Right atrium auricular region (tissue), 2 donors: ENCODE measurements at regions not wholly inside any gene's neighbourhood (a gene's known extent, or its start where the extent isn't known, plus 50 kb on each side); places are given as distances from the start of the nearest gene placed in this dataset.

Source experiments
- DNase-seq: peaks from one replicate; pipeline ENCODE4 v3.0.0-alpha.2; 2019; ENCODE audit warnings: low spot score
- H3K27ac ChIP-seq, 2 donors: fragments of 200-600 bp; sonication (generic); 1 replicate in 1 of 2; 2 replicates in 1 of 2; pipeline ENCODE4 v1.5.1; 2016 to 2019
- H3K27me3 ChIP-seq, 2 donors: fragments of 200-600 bp; sonication (generic); one replicate each; pipeline versions ENCODE4 v1.5.1 to v1.6.0; 2017 to 2019
- H3K36me3 ChIP-seq: fragments of 200-600 bp; sonication (generic); one replicate; pipeline ENCODE4 v1.5.1; 2016
- H3K4me1 ChIP-seq, 2 donors: fragments of 200-600 bp; sonication (generic); one replicate each; pipeline versions ENCODE4 v1.5.1 to v1.6.0; 2017 to 2019
- H3K4me3 ChIP-seq, 2 donors: fragments of 200-600 bp; sonication (generic); 1 replicate in 1 of 2; 2 replicates in 1 of 2; pipeline ENCODE4 v1.5.1; 2017 to 2019; ENCODE audit warnings: mild to moderate bottlenecking in 1 of 2, moderate library complexity in 1 of 2
- H3K9me3 ChIP-seq, 2 donors: fragments of 200-600 bp; sonication (generic); one replicate each; pipeline ENCODE4 v1.5.1; 2019
- TF ChIP-seq, protein P1 (sequence below), 2 donors: fragments of 200-600 bp; sonication (generic); IDR thresholded peaks; one replicate each; pipeline ENCODE4 v1.5.1; 2019; ENCODE audit warnings: antibody characterized with exemption in 2 of 2

GRCh38 chr9:99531313-99531712 lies 290.4 kb upstream of the NR4A3 start:
- Histone ChIP-seq H3K27me3 (no peaks in the 10 kb centered on the region), H3K4me3 (no peak overlapping the region), H3K9me3 (no peaks in the 10 kb centered on the region), H3K27ac (no peak overlapping the region), H3K4me1 (no peaks in the 10 kb centered on the region), H3K36me3 (no peaks in the 10 kb centered on the region)
- no peak for DNase-seq
- TF ChIP-seq, protein P1, sequence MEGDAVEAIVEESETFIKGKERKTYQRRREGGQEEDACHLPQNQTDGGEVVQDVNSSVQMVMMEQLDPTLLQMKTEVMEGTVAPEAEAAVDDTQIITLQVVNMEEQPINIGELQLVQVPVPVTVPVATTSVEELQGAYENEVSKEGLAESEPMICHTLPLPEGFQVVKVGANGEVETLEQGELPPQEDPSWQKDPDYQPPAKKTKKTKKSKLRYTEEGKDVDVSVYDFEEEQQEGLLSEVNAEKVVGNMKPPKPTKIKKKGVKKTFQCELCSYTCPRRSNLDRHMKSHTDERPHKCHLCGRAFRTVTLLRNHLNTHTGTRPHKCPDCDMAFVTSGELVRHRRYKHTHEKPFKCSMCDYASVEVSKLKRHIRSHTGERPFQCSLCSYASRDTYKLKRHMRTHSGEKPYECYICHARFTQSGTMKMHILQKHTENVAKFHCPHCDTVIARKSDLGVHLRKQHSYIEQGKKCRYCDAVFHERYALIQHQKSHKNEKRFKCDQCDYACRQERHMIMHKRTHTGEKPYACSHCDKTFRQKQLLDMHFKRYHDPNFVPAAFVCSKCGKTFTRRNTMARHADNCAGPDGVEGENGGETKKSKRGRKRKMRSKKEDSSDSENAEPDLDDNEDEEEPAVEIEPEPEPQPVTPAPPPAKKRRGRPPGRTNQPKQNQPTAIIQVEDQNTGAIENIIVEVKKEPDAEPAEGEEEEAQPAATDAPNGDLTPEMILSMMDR (IDR thresholded peaks at IDR 0.05), result no peak

DNA sequence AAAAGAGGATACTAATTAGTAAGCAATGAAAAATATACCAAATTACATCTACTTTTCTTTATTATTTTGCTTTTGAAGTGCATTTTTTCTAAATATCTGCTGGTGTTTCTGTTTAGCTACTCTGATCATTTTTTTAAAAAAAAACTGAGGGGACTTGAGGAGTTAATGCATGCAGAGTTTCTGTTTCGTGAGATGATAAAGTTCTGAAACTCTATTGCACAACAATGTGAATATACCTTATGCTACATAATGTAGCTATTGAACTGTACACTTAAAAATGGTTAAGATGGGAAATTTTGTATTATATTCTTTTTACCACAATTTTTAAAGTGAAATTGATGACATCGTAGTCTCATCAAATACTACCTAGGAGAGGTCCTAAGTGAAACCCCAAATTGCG lies 288.3 kb upstream of the NR4A3 start:
- Histone ChIP-seq H3K36me3 (no peaks in the 10 kb centered on the region), H3K4me1 (no peaks in the 10 kb centered on the region), H3K27ac (no peak overlapping the region), H3K4me3 (no peak overlapping the region), H3K9me3 (no peaks in the 10 kb centered on the region), H3K27me3 (no peaks in the 10 kb centered on the region)
- DNase-seq, result no peak
- TF ChIP-seq, protein P1 (IDR thresholded peaks at IDR 0.05), result no peak

DNA sequence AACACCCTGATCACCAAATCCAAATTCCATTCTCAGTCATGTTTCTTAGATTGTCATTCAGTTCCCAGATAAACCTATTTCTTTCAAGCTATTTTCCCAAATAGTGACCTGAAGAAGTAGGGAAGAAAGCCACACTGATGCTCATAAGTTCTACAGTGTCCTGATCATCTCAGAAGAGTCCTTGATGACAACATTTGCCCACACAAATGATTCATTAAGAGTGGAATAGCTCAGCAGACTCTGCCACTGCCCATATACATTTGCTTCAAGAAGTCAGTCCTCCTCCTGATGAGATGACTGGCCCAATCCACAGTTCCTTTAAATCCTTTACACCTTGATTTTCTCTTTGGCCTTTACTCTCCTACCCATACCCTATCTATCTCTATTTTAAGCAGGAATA lies 283.7 kb upstream of the NR4A3 start:
- H3K4me3 ChIP-seq, result no peak overlapping the region
- H3K27ac ChIP-seq, result no peak overlapping the region
- no peaks in the 10 kb centered on the region for H3K4me1 ChIP-seq
- DNase-seq, result no peak
- no peaks in the 10 kb centered on the region for H3K9me3 ChIP-seq
- H3K27me3 ChIP-seq, result no peaks in the 10 kb centered on the region
- TF ChIP-seq, protein P1 (IDR thresholded peaks at IDR 0.05), result no peak
- no peaks in the 10 kb centered on the region for H3K36me3 ChIP-seq

- Histone ChIP-seq H3K4me3 (no peak overlapping the region), H3K27me3 (no peaks in the 10 kb centered on the region), H3K27ac (no peak overlapping the region), H3K36me3 (no peaks in the 10 kb centered on the region), H3K9me3 (no peaks in the 10 kb centered on the region), H3K4me1 (no peaks in the 10 kb centered on the region)
- DNase-seq, result no peak
- TF ChIP-seq, protein P1 (IDR thresholded peaks at IDR 0.05), result no peak
Observed at GRCh38 chr9:99544526-99544925, 277.2 kb upstream of the NR4A3 start.

- H3K4me3 ChIP-seq, result no peak overlapping the region
- no peaks in the 10 kb centered on the region for H3K27me3 ChIP-seq
- TF ChIP-seq, protein P1 (IDR thresholded peaks at IDR 0.05), result no peak
Observed at GRCh38 chr9:99549441-99549840, 272.2 kb upstream of the NR4A3 start.

GRCh38 chr9:99555792-99556191 lies 265.9 kb upstream of the NR4A3 start:
- no peaks in the 10 kb centered on the region for H3K4me1 ChIP-seq
- peaks cover 0 to 17% of the 10 kb centered on the region in 2 donors for H3K9me3 ChIP-seq
- H3K27ac ChIP-seq, result no peak overlapping the region
- DNase-seq, result no peak
- no peaks in the 10 kb centered on the region for H3K27me3 ChIP-seq
- TF ChIP-seq, protein P1 (IDR thresholded peaks at IDR 0.05), result no peak
- no peak overlapping the region for H3K4me3 ChIP-seq
- no peaks in the 10 kb centered on the region for H3K36me3 ChIP-seq

More at GRCh38 chr9:99549441-99549840, 272.2 kb upstream of the NR4A3 start:
- no peaks in the 10 kb centered on the region for H3K36me3 ChIP-seq
- no peaks in the 10 kb centered on the region for H3K4me1 ChIP-seq
- H3K9me3 ChIP-seq, result peaks cover 0 to 12% of the 10 kb centered on the region in 2 donors
- H3K27ac ChIP-seq, result no peak overlapping the region
- DNase-seq, result no peak
